NT2/D1 (cell line): ENCODE measurements at regions not wholly inside any gene's neighbourhood (a gene's known extent, or its start where the extent isn't known, plus 50 kb on each side); places are given as distances from the start of the nearest gene placed in this dataset.

Experiments used
- SUZ12 ChIP-seq: IDR thresholded peaks from 2 replicates; pipeline ENCODE4 v1.6.1; 2011; ENCODE audit not compliant: insufficient read length, insufficient read depth; ENCODE audit errors: extremely low read depth
- ZNF274 ChIP-seq: IDR thresholded peaks from 2 replicates; pipeline ENCODE4 v1.6.1; 2011; ENCODE audit warnings: mild to moderate bottlenecking, low read depth, low read length

GRCh38 chr10:25877296-25877695 lies 56.7 kb upstream of the MYO3A start:
- TF ChIP-seq SUZ12 (no peak), ZNF274 (no peak)
